HEK293 (cell line): ENCODE measurements at regions not wholly inside any gene's neighbourhood (a gene's known extent, or its start where the extent isn't known, plus 50 kb on each side); places are given as distances from the start of the nearest gene placed in this dataset.

ENCODE experiments used
- CTCF ChIA-PET: fragments of 350-600 bp; formaldehyde crosslinking; extraction: SDS; loops from one replicate; lab custom pipeline; 2021; ENCODE audit warnings: antibody characterized with exemption; lab: Yijun Ruan, JAX
- POLR2A ChIA-PET: fragments of 300-600 bp; formaldehyde crosslinking; extraction: SDS; loops from one replicate; lab custom pipeline; 2020; ENCODE audit warnings: antibody characterized with exemption, inconsistent platforms; lab: Yijun Ruan, JAX
- H3K27ac ChIP-seq: fragments of 200-500 bp; sonication (Bioruptor generic); 2 replicates; pipeline ENCODE4 v1.5.1; 2014; ENCODE audit warnings: low read depth, low read length, control low read depth, inconsistent platforms; ENCODE audit errors: extremely low read depth
- H3K36me3 ChIP-seq, 2 experiments: fragments of 200-500 bp in 1 of 2; sonication (Bioruptor generic) in 1 of 2; 1 replicate in 1 of 2; 2 replicates in 1 of 2; pipeline ENCODE4 v1.5.1; 2014 to 2017; ENCODE audit warnings: inconsistent platforms in 2 of 2, low read length in 2 of 2; ENCODE audit not compliant: control insufficient read depth in 2 of 2, insufficient read depth in 1 of 2
- H3K4me1 ChIP-seq: fragments of 200-500 bp; sonication (Bioruptor generic); 2 replicates; pipeline ENCODE4 v1.5.1; 2014; ENCODE audit warnings: mild to moderate bottlenecking, low read length, inconsistent platforms; ENCODE audit not compliant: control insufficient read depth, insufficient read depth
- H3K4me3 ChIP-seq: 2 replicates; pipeline ENCODE4 v1.5.1; 2011; ENCODE audit warnings: low read depth, mild to moderate bottlenecking, control low read depth, low read length, moderate library complexity
- H3K9me3 ChIP-seq: fragments of 200-500 bp; sonication (Bioruptor generic); 2 replicates; pipeline ENCODE4 v1.5.1; 2014; ENCODE audit warnings: low read depth, low read length, inconsistent platforms; ENCODE audit not compliant: control insufficient read depth, insufficient read depth
- CTCF ChIP-seq: fragments of 450-650 bp; formaldehyde crosslinking; IDR thresholded peaks from 2 replicates; pipeline ENCODE4 v1.5.1; 2016; ENCODE audit warnings: missing biosample characterization, missing genetic modification characterization
- GLIS1 ChIP-seq: fragments of 450-650 bp; formaldehyde crosslinking; IDR thresholded peaks from 2 replicates; pipeline ENCODE4 v1.5.1; 2016; ENCODE audit warnings: missing biosample characterization, missing genetic modification characterization
- PATZ1 ChIP-seq: fragments of 450-650 bp; formaldehyde crosslinking; IDR thresholded peaks from 2 replicates; pipeline ENCODE4 v1.5.1; 2016; ENCODE audit warnings: missing biosample characterization, missing genetic modification characterization
- WT1 ChIP-seq: fragments of 450-650 bp; formaldehyde crosslinking; IDR thresholded peaks from 2 replicates; pipeline ENCODE4 v1.5.1; 2016; ENCODE audit warnings: missing biosample characterization, missing genetic modification characterization
- ZBTB20 ChIP-seq: fragments of 450-650 bp; formaldehyde crosslinking; IDR thresholded peaks from 2 replicates; pipeline ENCODE4 v1.5.1; 2016; ENCODE audit warnings: missing biosample characterization, missing genetic modification characterization
- ZNF148 ChIP-seq: fragments of 450-650 bp; formaldehyde crosslinking; IDR thresholded peaks from 2 replicates; pipeline ENCODE4 v1.5.0; 2017; ENCODE audit warnings: missing biosample characterization, missing genetic modification characterization, borderline replicate concordance
- ZNF16 ChIP-seq: fragments of 450-650 bp; formaldehyde crosslinking; IDR thresholded peaks from 2 replicates; pipeline ENCODE4 v1.5.1; 2016; ENCODE audit warnings: low read depth, missing biosample characterization, missing genetic modification characterization
- ZNF175 ChIP-seq: fragments of 450-650 bp; formaldehyde crosslinking; IDR thresholded peaks from 2 replicates; pipeline ENCODE4 v1.5.1; 2016; ENCODE audit warnings: missing biosample characterization, missing genetic modification characterization
- ZNF184 ChIP-seq: fragments of 450-650 bp; IDR thresholded peaks from 2 replicates; pipeline ENCODE4 v1.5.1; 2018; ENCODE audit warnings: missing biosample characterization, mild to moderate bottlenecking, missing genetic modification characterization
- ZNF223 ChIP-seq: fragments of 450-650 bp; formaldehyde crosslinking; IDR thresholded peaks from 2 replicates; pipeline ENCODE4 v1.5.1; 2016; ENCODE audit warnings: missing biosample characterization, missing genetic modification characterization
- ZNF26 ChIP-seq: fragments of 450-650 bp; formaldehyde crosslinking; IDR thresholded peaks from 2 replicates; pipeline ENCODE4 v1.5.1; 2016; ENCODE audit warnings: missing biosample characterization, missing genetic modification characterization
- ZNF433 ChIP-seq: fragments of 450-650 bp; formaldehyde crosslinking; IDR thresholded peaks from 2 replicates; pipeline ENCODE4 v1.5.1; 2016; ENCODE audit warnings: missing biosample characterization, missing genetic modification characterization, low read depth
- ZNF514 ChIP-seq: fragments of 450-650 bp; formaldehyde crosslinking; IDR thresholded peaks from 2 replicates; pipeline ENCODE4 v1.5.1; 2016; ENCODE audit warnings: missing biosample characterization, missing genetic modification characterization
- ZNF610 ChIP-seq: fragments of 450-650 bp; formaldehyde crosslinking; IDR thresholded peaks from 2 replicates; pipeline ENCODE4 v1.5.1; 2016; ENCODE audit warnings: missing biosample characterization, missing genetic modification characterization, borderline replicate concordance
- ZNF623 ChIP-seq: fragments of 450-650 bp; formaldehyde crosslinking; IDR thresholded peaks from 2 replicates; pipeline ENCODE4 v1.5.1; 2016; ENCODE audit warnings: missing biosample characterization, missing genetic modification characterization
- ZNF658 ChIP-seq: fragments of 450-650 bp; formaldehyde crosslinking; IDR thresholded peaks from 2 replicates; pipeline ENCODE4; 2016; ENCODE audit warnings: missing biosample characterization, missing genetic modification characterization
- ZNF692 ChIP-seq: fragments of 450-650 bp; formaldehyde crosslinking; IDR thresholded peaks from 2 replicates; pipeline ENCODE4 v1.5.1; 2016; ENCODE audit warnings: missing biosample characterization, missing genetic modification characterization
- ZSCAN18 ChIP-seq: fragments of 450-650 bp; formaldehyde crosslinking; IDR thresholded peaks from 2 replicates; pipeline ENCODE4 v1.5.1; 2016; ENCODE audit warnings: missing biosample characterization, missing genetic modification characterization

GRCh38 chr15:98071786-98072185, 111.3 kb downstream of the ARRDC4 start:
- no peak overlapping the region for H3K4me3 ChIP-seq
- no peaks in the 10 kb centered on the region for H3K9me3 ChIP-seq
- CTCF ChIA-PET = interaction anchor here (0.6 kb wide), 1 partner anchor 76 kb away, joined by 4 read pairs; no protein-coding TSS in a partner anchor
- no peak overlapping the region for H3K27ac ChIP-seq
- TF ChIP-seq GLIS1 (tag by site-specific recombination) (no peak), ZNF514 (tag by site-specific recombination) (no peak), ZNF692 (tag by site-specific recombination) (no peak), WT1 (tag by site-specific recombination) (no peak)
- TF ChIP-seq, all 188 proteins: peak for 0
- POLR2A ChIA-PET = no interaction called here
- peaks cover 9% of the 10 kb centered on the region for H3K4me1 ChIP-seq
- H3K36me3 ChIP-seq = no peaks in the 10 kb centered on the region

GRCh38 chr15:98075441-98075840, 114.9 kb downstream of the ARRDC4 start:
- Histone ChIP-seq H3K9me3 (no peaks in the 10 kb centered on the region), H3K27ac (no peak overlapping the region), H3K4me1 (peaks cover 7% of the 10 kb centered on the region), H3K4me3 (no peak overlapping the region), H3K36me3 (no peaks in the 10 kb centered on the region)
- POLR2A ChIA-PET = no interaction called here
- TF ChIP-seq ZNF26 (tag by site-specific recombination) (no peak), CTCF (no peak), ZNF184 (tag by site-specific recombination) (no peak), ZNF658 (tag by site-specific recombination) (no peak), ZSCAN18 (tag by site-specific recombination) (no peak), ZBTB20 (tag by site-specific recombination) (no peak), ZNF223 (tag by site-specific recombination) (no peak), ZNF175 (tag by site-specific recombination) (no peak)
- CTCF ChIA-PET = no interaction called here

GRCh38 chr15:98076021-98076816, 115.7 kb downstream of the ARRDC4 start:
- no peak overlapping the region for H3K27ac ChIP-seq
- POLR2A ChIA-PET = no interaction called here
- H3K4me3 ChIP-seq = no peak overlapping the region

More at GRCh38 chr15:98076021-98076816, 115.7 kb downstream of the ARRDC4 start:
- Histone ChIP-seq H3K9me3 (no peaks in the 10 kb centered on the region), H3K36me3 (no peaks in the 10 kb centered on the region), H3K4me1 (peaks cover 7% of the 10 kb centered on the region)
- CTCF ChIA-PET = no interaction called here
- TF ChIP-seq ZNF610 (tag by site-specific recombination) = no peak
- no peak for TF ChIP-seq ZNF623 (tag by site-specific recombination)
- TF ChIP-seq ZNF148 (tag by site-specific recombination) = no peak
- no peak for TF ChIP-seq PATZ1
- no peak for TF ChIP-seq ZNF16 (tag by site-specific recombination)
- TF ChIP-seq ZNF433 = no peak
